ENCODE measurements at regions not wholly inside any gene's neighbourhood (a gene's known extent, or its start where the extent isn't known, plus 50 kb on each side); places are given as distances from the start of the nearest gene placed in this dataset.

GRCh38 chr4:104412344-104412743 lies 82.3 kb downstream of the CXXC4 start:
- Histone ChIP-seq H3K9ac (ENCODE audit: insufficient read depth in 1 of 2, low read length in 2 of 2) (no peak overlapping the region), H3K4me1 (ENCODE audit: control insufficient read depth in 5 of 5, insufficient read depth in 5 of 5, low read length in 5 of 5) (no peaks in the 10 kb centered on the region), H3K27ac (ENCODE audit: low read depth in 1 of 2, low read length in 1 of 2) (no peak overlapping the region), H3K9me3 (ENCODE audit: control insufficient read depth in 4 of 4, insufficient read depth in 3 of 4, low read length in 3 of 4) (no peaks in the 10 kb centered on the region), H3K4me3 (no peak overlapping the region), H3K36me3 (ENCODE audit: control insufficient read depth in 4 of 4, insufficient read depth in 4 of 4, low read length in 4 of 4) (no peaks in the 10 kb centered on the region), H3K27me3 (ENCODE audit: control insufficient read depth in 3 of 3, insufficient read depth in 3 of 3, low read length in 2 of 3) (no peaks in the 10 kb centered on the region)
- ATAC-seq (ENCODE audit: insufficient read depth, low FRiP score) (no peak), DNase-seq (no peak)
- TF ChIP-seq CTCF (IDR thresholded peaks at IDR 0.05; ENCODE audit: control extremely low read depth, extremely low read depth): no peak

- H3K9me3 ChIP-seq (ENCODE audit: control insufficient read depth in 4 of 4, insufficient read depth in 3 of 4, low read length in 3 of 4): no peaks in the 10 kb centered on the region
- TF ChIP-seq CTCF (IDR thresholded peaks at IDR 0.05; ENCODE audit: control extremely low read depth, extremely low read depth): no peak
- no peak overlapping the region for H3K4me3 ChIP-seq
- ATAC-seq (ENCODE audit: insufficient read depth, low FRiP score) (no peak), DNase-seq (no peak)
- no peaks in the 10 kb centered on the region for H3K36me3 ChIP-seq (ENCODE audit: control insufficient read depth in 4 of 4, insufficient read depth in 4 of 4, low read length in 4 of 4)
- H3K27ac ChIP-seq (ENCODE audit: low read depth in 1 of 2, low read length in 1 of 2): no peak overlapping the region
- H3K4me1 ChIP-seq (ENCODE audit: control insufficient read depth in 5 of 5, insufficient read depth in 5 of 5, low read length in 5 of 5): no peaks in the 10 kb centered on the region
- H3K9ac ChIP-seq (ENCODE audit: insufficient read depth in 1 of 2, low read length in 2 of 2): no peak overlapping the region
- WGBS, 2 donors: 98 to 100% methylated on average over 2 of the region's 2 CpGs
- no peaks in the 10 kb centered on the region for H3K27me3 ChIP-seq (ENCODE audit: control insufficient read depth in 3 of 3, insufficient read depth in 3 of 3, low read length in 2 of 3)
Observed at GRCh38 chr4:104411502-104411901, 83.2 kb downstream of the CXXC4 start.

- Histone ChIP-seq H3K4me3 (no peak overlapping the region), H3K9me3 (ENCODE audit: control insufficient read depth in 4 of 4, insufficient read depth in 3 of 4, low read length in 3 of 4) (no peaks in the 10 kb centered on the region), H3K9ac (ENCODE audit: insufficient read depth in 1 of 2, low read length in 2 of 2) (no peak overlapping the region), H3K27me3 (ENCODE audit: control insufficient read depth in 3 of 3, insufficient read depth in 3 of 3, low read length in 2 of 3) (no peaks in the 10 kb centered on the region), H3K36me3 (ENCODE audit: control insufficient read depth in 4 of 4, insufficient read depth in 4 of 4, low read length in 4 of 4) (no peaks in the 10 kb centered on the region), H3K27ac (ENCODE audit: low read depth in 1 of 2, low read length in 1 of 2) (no peak overlapping the region), H3K4me1 (ENCODE audit: control insufficient read depth in 5 of 5, insufficient read depth in 5 of 5, low read length in 5 of 5) (no peaks in the 10 kb centered on the region)
- TF ChIP-seq CTCF (IDR thresholded peaks at IDR 0.05; ENCODE audit: control extremely low read depth, extremely low read depth): no peak
- 59 to 63% methylated on average over 2 of the region's 2 CpGs for WGBS, 2 donors
- no peak for DNase-seq
- no peak for ATAC-seq (ENCODE audit: insufficient read depth, low FRiP score)
Observed at GRCh38 chr4:104408878-104409277, 85.8 kb downstream of the CXXC4 start.

- no peak for TF ChIP-seq CTCF (IDR thresholded peaks at IDR 0.05; ENCODE audit: control extremely low read depth, extremely low read depth)
- Histone ChIP-seq H3K9ac (ENCODE audit: insufficient read depth in 1 of 2, low read length in 2 of 2) (no peak overlapping the region), H3K4me1 (ENCODE audit: control insufficient read depth in 5 of 5, insufficient read depth in 5 of 5, low read length in 5 of 5) (no peaks in the 10 kb centered on the region), H3K36me3 (ENCODE audit: control insufficient read depth in 4 of 4, insufficient read depth in 4 of 4, low read length in 4 of 4) (no peaks in the 10 kb centered on the region), H3K9me3 (ENCODE audit: control insufficient read depth in 4 of 4, insufficient read depth in 3 of 4, low read length in 3 of 4) (peaks cover 0 to 4% (median 0%) of the 10 kb centered on the region in 4 donors), H3K27me3 (ENCODE audit: control insufficient read depth in 3 of 3, insufficient read depth in 3 of 3, low read length in 2 of 3) (no peaks in the 10 kb centered on the region), H3K27ac (ENCODE audit: low read depth in 1 of 2, low read length in 1 of 2) (no peak overlapping the region), H3K4me3 (no peak overlapping the region)
- DNase-seq (no peak), ATAC-seq (ENCODE audit: insufficient read depth, low FRiP score) (no peak)
- 63 to 75% methylated on average over 6 of the region's 6 CpGs for WGBS, 2 donors
Observed at GRCh38 chr4:104404361-104404760, 90.3 kb downstream of the CXXC4 start.
